Stimulated activated memory B cell treated with anti-CD40 and anti-IgM and Interleukin-4, amounts not matched to agents 10 μg/mL and 1 μg/mL and 100 μg/mL, for 72 hours (primary cell): ENCODE measurements at regions not wholly inside any gene's neighbourhood (a gene's known extent, or its start where the extent isn't known, plus 50 kb on each side); places are given as distances from the start of the nearest gene placed in this dataset.
A peak's percentile ranks its signal among the peaks of the same experiment; 100 is the strongest.

Source experiments
- ATAC-seq: fragments of 150-1000 bp; cut with Tn5 transposase; 2 replicates; pipeline ENCODE4 v1.10.0; 2021
- H3K27ac Mint-ChIP-seq: one replicate; pipeline ENCODE4 v1.8.0; 2022; ENCODE audit warnings: mild to moderate bottlenecking, mixed read lengths
- H3K27me3 Mint-ChIP-seq: one replicate; pipeline ENCODE4 v1.8.0; 2022; ENCODE audit warnings: mixed read lengths
- H3K36me3 Mint-ChIP-seq: one replicate; pipeline ENCODE4 v1.8.0; 2022; ENCODE audit warnings: mixed read lengths
- H3K4me1 Mint-ChIP-seq: one replicate; pipeline ENCODE4 v1.8.0; 2022; ENCODE audit warnings: mixed read lengths
- H3K4me3 Mint-ChIP-seq: one replicate; pipeline ENCODE4 v1.8.0; 2022; ENCODE audit warnings: mild to moderate bottlenecking, moderate library complexity, mixed read lengths
- H3K9me3 Mint-ChIP-seq: one replicate; pipeline ENCODE4 v1.8.0; 2022; ENCODE audit warnings: mixed read lengths

- Mint-ChIP-seq H3K4me3 (no peak overlapping the region), H3K27ac (no peak overlapping the region), H3K4me1 (peaks cover 38% of the 10 kb centered on the region), H3K9me3 (no peaks in the 10 kb centered on the region), H3K36me3 (no peaks in the 10 kb centered on the region), H3K27me3 (no peaks in the 10 kb centered on the region)
- no peak for ATAC-seq
Measured at GRCh38 chr2:6355886-6356761, 509.6 kb downstream of the CMPK2 start.

GRCh38 chr2:6358546-6358945 is 507.2 kb downstream of the CMPK2 start:
- H3K4me1 Mint-ChIP-seq, result peaks cover 25% of the 10 kb centered on the region
- H3K36me3 Mint-ChIP-seq, result no peaks in the 10 kb centered on the region
- H3K9me3 Mint-ChIP-seq, result peaks cover 3% of the 10 kb centered on the region
- H3K27me3 Mint-ChIP-seq, result no peaks in the 10 kb centered on the region
- no peak overlapping the region for H3K4me3 Mint-ChIP-seq
- no peak overlapping the region for H3K27ac Mint-ChIP-seq
- ATAC-seq, result no peak

DNA sequence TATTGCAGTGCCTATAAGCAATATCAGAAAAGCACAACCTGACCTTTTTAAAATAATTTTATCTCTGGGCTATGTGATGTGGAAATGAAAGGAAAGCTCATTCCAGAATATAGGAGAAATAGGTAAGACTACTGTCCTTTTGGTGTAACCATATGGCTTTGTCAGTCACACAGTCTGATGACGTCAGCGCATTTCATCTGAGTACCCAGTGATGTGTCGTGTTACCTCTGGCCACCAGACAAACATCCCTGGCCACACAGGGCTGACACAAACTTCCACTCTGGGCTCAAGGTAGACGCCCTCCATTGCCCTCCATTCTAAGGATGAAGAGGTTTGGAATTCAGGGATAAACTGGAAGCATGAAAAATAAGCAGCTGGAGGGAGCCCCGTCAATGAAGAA is 506.7 kb downstream of the CMPK2 start:
- Mint-ChIP-seq H3K9me3 (peaks cover 3% of the 10 kb centered on the region), H3K27me3 (no peaks in the 10 kb centered on the region), H3K36me3 (no peaks in the 10 kb centered on the region), H3K27ac (no peak overlapping the region), H3K4me3 (no peak overlapping the region), H3K4me1 (peaks cover 23% of the 10 kb centered on the region)
- no peak for ATAC-seq

DNA sequence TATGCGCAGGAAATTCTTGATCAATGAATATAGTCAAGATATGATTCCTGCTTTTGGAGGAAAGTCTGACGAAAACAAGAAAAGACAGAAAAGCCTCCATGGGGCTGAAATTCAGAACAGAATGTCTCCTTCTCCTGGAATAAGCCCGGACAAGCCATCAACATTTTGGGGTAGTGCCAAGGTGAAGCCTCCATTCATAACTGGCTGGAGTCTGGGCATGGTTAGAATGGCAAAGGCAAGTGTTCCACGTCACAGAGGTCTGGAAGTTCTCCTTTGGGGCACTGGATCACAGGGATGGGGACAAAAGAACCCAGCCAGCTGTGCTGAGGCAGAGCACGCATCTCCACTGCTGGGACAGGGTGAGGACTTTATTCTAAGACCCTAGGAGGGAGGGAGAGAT is 505.7 kb downstream of the CMPK2 start:
- no peak for ATAC-seq
- Mint-ChIP-seq H3K27ac (no peak overlapping the region), H3K36me3 (no peaks in the 10 kb centered on the region), H3K27me3 (no peaks in the 10 kb centered on the region), H3K9me3 (peaks cover 3% of the 10 kb centered on the region), H3K4me1 (peaks cover 19% of the 10 kb centered on the region), H3K4me3 (no peak overlapping the region)

GRCh38 chr2:6362671-6363450 is 502.8 kb downstream of the CMPK2 start:
- peaks cover 6% of the 10 kb centered on the region for H3K4me1 Mint-ChIP-seq
- ATAC-seq, result no peak
- no peaks in the 10 kb centered on the region for H3K27me3 Mint-ChIP-seq
- no peaks in the 10 kb centered on the region for H3K36me3 Mint-ChIP-seq
- H3K4me3 Mint-ChIP-seq, result no peak overlapping the region
- peaks cover 3% of the 10 kb centered on the region for H3K9me3 Mint-ChIP-seq
- H3K27ac Mint-ChIP-seq, result no peak overlapping the region

DNA sequence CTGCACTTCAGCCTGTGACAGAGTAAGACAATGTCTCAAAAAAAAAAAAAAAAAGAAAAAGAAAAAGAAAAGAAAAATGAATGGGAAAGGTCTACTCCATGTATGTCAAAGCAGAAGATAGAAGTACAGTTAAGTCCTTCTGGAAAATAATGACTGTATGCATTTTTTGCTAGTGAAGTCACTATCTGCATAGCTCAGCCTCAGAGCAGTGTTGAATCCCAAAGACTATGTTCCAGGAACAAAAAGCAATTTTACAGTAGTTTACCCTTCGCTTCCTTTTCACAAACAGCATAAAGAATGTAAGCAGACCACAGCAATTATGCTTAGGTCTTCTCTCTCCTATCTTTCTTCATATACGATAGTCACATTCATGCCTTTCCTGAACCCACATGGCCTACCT is 497.4 kb downstream of the CMPK2 start:
- H3K4me3 Mint-ChIP-seq, result no peak overlapping the region
- no peaks in the 10 kb centered on the region for H3K27me3 Mint-ChIP-seq
- no peak overlapping the region for H3K27ac Mint-ChIP-seq
- ATAC-seq, result no peak
- H3K9me3 Mint-ChIP-seq, result no peaks in the 10 kb centered on the region
- no peaks in the 10 kb centered on the region for H3K4me1 Mint-ChIP-seq
- H3K36me3 Mint-ChIP-seq, result no peaks in the 10 kb centered on the region

DNA sequence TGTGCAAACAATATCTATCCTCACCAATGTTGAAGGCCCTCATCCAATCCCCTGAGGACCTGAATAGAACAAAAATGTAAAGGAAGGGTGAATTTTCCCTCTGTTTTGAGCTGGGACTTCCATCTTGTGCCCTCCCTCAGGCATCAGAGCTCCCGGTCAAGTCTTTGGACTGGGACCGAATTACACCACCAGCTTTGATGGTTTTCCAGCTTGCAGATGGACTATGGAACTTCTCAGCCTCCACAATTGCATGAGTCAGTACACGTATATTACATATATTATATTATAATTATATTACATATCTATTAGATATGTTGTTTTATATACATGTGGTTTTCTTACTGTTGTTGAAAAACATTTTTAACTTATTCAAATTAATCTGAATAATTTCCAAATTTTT is 496.4 kb downstream of the CMPK2 start:
- Mint-ChIP-seq H3K9me3 (no peaks in the 10 kb centered on the region), H3K27me3 (no peaks in the 10 kb centered on the region), H3K4me3 (no peak overlapping the region), H3K4me1 (no peaks in the 10 kb centered on the region), H3K27ac (no peak overlapping the region), H3K36me3 (no peaks in the 10 kb centered on the region)
- no peak for ATAC-seq

DNA sequence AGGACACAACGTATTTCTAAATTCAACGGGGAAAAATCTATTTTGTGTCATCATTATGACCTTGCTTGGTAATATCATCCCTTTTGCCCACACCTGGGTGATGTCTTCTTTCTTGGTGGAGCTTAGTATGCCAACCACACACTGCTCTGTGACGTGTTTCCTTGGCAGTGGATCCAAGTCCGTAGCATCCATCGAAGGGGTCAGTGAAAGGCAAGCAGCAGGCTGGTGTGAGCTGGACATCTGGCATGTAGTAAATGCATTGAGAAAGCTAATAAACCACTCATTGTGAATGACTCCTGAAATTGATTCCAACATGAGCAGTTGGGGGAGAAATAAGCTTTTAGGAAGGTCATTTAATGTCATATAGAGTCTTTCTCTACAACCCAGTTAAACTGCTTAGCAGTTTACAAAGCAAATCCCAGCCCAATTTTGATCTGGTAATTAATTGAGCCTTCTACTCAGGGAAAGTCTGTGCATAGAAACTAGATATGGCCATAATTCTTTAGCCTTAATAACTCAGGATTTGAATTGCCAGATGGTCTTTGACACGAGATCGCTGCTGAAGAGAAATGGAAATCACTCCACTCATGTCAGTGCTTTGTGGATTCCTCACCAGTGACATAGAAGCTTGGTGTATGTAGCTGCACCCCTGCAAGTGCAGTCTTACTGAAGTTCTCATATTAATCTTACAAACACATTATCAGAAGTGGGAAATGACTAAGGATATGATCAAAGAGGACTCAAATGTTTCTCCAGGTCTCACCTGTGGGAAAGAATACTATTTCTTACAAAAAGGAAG is 494.8 kb downstream of the CMPK2 start:
- Mint-ChIP-seq H3K27me3 (no peaks in the 10 kb centered on the region), H3K4me1 (no peaks in the 10 kb centered on the region), H3K36me3 (no peaks in the 10 kb centered on the region), H3K4me3 (no peak overlapping the region), H3K9me3 (no peaks in the 10 kb centered on the region), H3K27ac (no peak overlapping the region)
- no peak for ATAC-seq

DNA sequence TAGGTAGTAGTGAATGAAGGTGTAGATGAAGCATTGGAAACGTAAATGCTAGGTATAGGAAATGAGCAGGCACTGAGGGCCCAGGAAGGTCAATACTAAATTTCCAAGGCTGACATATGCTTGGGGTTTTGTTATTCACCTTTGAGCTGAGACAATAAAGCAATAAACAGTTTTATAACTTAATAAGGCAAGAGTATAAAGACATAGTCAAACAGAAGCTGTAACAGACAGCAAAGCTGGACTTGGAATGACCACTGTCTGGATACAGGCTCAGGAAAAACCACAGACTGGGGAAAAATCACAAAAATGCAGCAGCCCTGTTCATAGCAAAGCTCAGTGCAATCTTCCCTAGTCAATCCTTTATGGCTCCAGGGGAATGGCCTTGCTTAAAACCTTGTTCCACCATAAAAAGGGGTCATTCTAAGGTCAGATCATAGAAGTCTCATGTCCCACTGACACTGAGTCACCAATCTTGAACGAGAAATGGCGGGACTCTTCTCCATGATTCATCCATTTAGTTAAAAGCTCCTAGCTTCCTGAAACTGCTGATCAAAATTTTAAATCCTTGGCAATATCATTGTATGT is 493.3 kb downstream of the CMPK2 start:
- Mint-ChIP-seq H3K4me3 (no peak overlapping the region), H3K36me3 (no peaks in the 10 kb centered on the region), H3K4me1 (no peaks in the 10 kb centered on the region), H3K9me3 (peaks cover 3% of the 10 kb centered on the region), H3K27ac (no peak overlapping the region), H3K27me3 (no peaks in the 10 kb centered on the region)
- ATAC-seq, result no peak

GRCh38 chr2:6381326-6381725 is 484.4 kb downstream of the CMPK2 start:
- no peaks in the 10 kb centered on the region for H3K4me1 Mint-ChIP-seq
- no peak for ATAC-seq
- H3K4me3 Mint-ChIP-seq, result no peak overlapping the region
- no peak overlapping the region for H3K27ac Mint-ChIP-seq
- no peaks in the 10 kb centered on the region for H3K27me3 Mint-ChIP-seq
- no peaks in the 10 kb centered on the region for H3K36me3 Mint-ChIP-seq
- H3K9me3 Mint-ChIP-seq, result peaks cover 8% of the 10 kb centered on the region

- Mint-ChIP-seq H3K36me3 (no peaks in the 10 kb centered on the region), H3K4me1 (no peaks in the 10 kb centered on the region), H3K4me3 (no peak overlapping the region), H3K27me3 (no peaks in the 10 kb centered on the region), H3K27ac (no peak overlapping the region), H3K9me3 (peaks cover 2% of the 10 kb centered on the region)
- ATAC-seq, result no peak
Measured at GRCh38 chr2:6384341-6384740, 481.4 kb downstream of the CMPK2 start.

DNA sequence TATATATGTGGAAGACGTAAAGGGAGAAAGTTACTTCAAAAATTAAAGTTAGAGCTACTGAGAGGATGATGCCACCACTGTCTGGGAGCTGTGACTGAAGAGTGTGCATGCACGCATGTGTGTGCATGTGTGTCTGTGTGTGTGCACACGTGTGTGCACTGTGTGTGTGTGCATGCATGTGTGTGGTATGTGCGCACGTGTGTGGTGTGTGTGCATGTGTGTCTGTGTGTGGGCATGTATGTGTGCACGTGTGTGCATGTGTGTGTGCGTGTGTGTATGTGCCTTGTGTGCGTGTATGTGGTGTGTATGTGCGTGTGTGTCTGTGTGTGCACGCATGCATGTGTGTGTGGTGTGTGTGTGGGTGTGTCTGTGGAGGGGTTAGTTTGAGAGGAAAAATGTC is 473.4 kb downstream of the CMPK2 start:
- no peak for ATAC-seq
- H3K4me1 Mint-ChIP-seq, result peaks cover 7% of the 10 kb centered on the region
- H3K27me3 Mint-ChIP-seq, result no peaks in the 10 kb centered on the region
- H3K9me3 Mint-ChIP-seq, result peaks cover 11% of the 10 kb centered on the region
- H3K4me3 Mint-ChIP-seq, result no peak overlapping the region
- H3K36me3 Mint-ChIP-seq, result no peaks in the 10 kb centered on the region
- H3K27ac Mint-ChIP-seq, result no peak overlapping the region

- no peak overlapping the region for H3K27ac Mint-ChIP-seq
- peak; percentile 63 for ATAC-seq
- H3K9me3 Mint-ChIP-seq, result peaks cover 11% of the 10 kb centered on the region
- H3K27me3 Mint-ChIP-seq, result no peaks in the 10 kb centered on the region
- H3K4me1 Mint-ChIP-seq, result peaks cover 7% of the 10 kb centered on the region
- no peak overlapping the region for H3K4me3 Mint-ChIP-seq
- H3K36me3 Mint-ChIP-seq, result no peaks in the 10 kb centered on the region
Measured at GRCh38 chr2:6392966-6393365, 472.7 kb downstream of the CMPK2 start.

- Mint-ChIP-seq H3K4me1 (peaks cover 7% of the 10 kb centered on the region), H3K27ac (no peak overlapping the region), H3K9me3 (peaks cover 11% of the 10 kb centered on the region), H3K4me3 (no peak overlapping the region), H3K27me3 (no peaks in the 10 kb centered on the region), H3K36me3 (no peaks in the 10 kb centered on the region)
- no peak for ATAC-seq
Measured at GRCh38 chr2:6393819-6394218, 471.9 kb downstream of the CMPK2 start.

DNA sequence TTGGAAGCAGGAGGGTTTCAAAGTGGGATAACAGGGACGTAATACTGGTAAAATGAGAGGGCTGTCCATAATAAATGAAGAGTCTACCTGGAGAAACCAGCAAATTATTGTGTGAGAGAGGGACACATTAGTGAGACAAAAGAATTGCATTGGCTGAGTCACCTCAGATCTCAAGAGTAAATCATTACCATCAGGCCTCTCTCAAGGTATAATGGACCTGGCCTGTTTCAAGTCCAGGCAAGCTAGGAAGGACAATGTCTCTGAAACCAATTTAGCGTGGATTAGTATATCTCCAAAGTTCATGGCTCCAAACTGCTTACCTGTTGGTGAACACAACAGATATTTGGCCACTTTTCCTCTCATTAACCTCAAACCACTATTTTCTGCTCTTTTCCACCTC is 471.4 kb downstream of the CMPK2 start:
- Mint-ChIP-seq H3K27me3 (no peaks in the 10 kb centered on the region), H3K4me3 (no peak overlapping the region), H3K9me3 (peaks cover 10% of the 10 kb centered on the region), H3K4me1 (peaks cover 7% of the 10 kb centered on the region), H3K36me3 (no peaks in the 10 kb centered on the region), H3K27ac (no peak overlapping the region)
- ATAC-seq, result no peak
